ENCODE measurements at regions not wholly inside any gene's neighbourhood (a gene's known extent, or its start where the extent isn't known, plus 50 kb on each side); places are given as distances from the start of the nearest gene placed in this dataset.

- H3K4me3 ChIP-seq: no peak overlapping the region
- ATAC-seq (no peak), DNase-seq (no peak)
- TF ChIP-seq, protein P1, sequence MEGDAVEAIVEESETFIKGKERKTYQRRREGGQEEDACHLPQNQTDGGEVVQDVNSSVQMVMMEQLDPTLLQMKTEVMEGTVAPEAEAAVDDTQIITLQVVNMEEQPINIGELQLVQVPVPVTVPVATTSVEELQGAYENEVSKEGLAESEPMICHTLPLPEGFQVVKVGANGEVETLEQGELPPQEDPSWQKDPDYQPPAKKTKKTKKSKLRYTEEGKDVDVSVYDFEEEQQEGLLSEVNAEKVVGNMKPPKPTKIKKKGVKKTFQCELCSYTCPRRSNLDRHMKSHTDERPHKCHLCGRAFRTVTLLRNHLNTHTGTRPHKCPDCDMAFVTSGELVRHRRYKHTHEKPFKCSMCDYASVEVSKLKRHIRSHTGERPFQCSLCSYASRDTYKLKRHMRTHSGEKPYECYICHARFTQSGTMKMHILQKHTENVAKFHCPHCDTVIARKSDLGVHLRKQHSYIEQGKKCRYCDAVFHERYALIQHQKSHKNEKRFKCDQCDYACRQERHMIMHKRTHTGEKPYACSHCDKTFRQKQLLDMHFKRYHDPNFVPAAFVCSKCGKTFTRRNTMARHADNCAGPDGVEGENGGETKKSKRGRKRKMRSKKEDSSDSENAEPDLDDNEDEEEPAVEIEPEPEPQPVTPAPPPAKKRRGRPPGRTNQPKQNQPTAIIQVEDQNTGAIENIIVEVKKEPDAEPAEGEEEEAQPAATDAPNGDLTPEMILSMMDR (IDR thresholded peaks at IDR 0.05): no peak
- no peak for TF ChIP-seq POLR2A (IDR thresholded peaks at IDR 0.05)
- no peaks in the 10 kb centered on the region for H3K9me3 ChIP-seq
- intact Hi-C loops (cut with DNase I): no loop called here
- no peaks in the 10 kb centered on the region for H3K4me1 ChIP-seq
- 86 to 90% (median 88%) methylated on average over 3 of the region's 3 CpGs for WGBS, 4 donors
- no peak overlapping the region for H3K27ac ChIP-seq
- no peaks in the 10 kb centered on the region for H3K27me3 ChIP-seq
- H3K36me3 ChIP-seq: no peaks in the 10 kb centered on the region
Observed at GRCh38 chr6:97882755-97883154, 599.7 kb upstream of the MMS22L start.

DNA sequence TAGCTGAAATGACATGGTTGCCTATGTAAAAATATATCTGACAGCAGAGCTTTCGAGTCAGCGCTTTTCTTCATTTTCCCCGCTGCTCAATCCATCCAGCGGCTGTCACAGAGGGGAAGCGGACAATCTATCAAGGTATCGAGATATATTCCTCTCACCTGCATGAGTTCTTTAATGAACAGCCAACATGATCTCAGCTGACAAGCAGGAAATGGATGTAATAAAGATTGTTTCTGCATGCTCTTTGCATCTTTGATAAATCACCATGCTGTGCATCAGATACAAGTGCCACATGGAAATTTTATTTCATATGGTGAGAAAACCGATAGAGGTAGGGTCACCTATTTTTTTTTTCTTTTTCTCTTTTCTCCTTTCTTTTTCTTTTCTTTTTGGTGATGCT lies 602.3 kb upstream of the MMS22L start:
- H3K4me1 ChIP-seq: no peaks in the 10 kb centered on the region
- no peak overlapping the region for H3K27ac ChIP-seq
- WGBS, 4 donors: 80 to 95% (median 86%) methylated on average over 7 of the region's 7 CpGs
- no peaks in the 10 kb centered on the region for H3K36me3 ChIP-seq
- TF ChIP-seq, protein P1 (IDR thresholded peaks at IDR 0.05): no peak
- TF ChIP-seq POLR2A (IDR thresholded peaks at IDR 0.05): no peak
- ATAC-seq (no peak), DNase-seq (no peak)
- no peaks in the 10 kb centered on the region for H3K27me3 ChIP-seq
- no peaks in the 10 kb centered on the region for H3K9me3 ChIP-seq
- H3K4me3 ChIP-seq: no peak overlapping the region
- intact Hi-C loops (cut with DNase I): no loop called here

- ATAC-seq (no peak), DNase-seq (no peak)
- Histone ChIP-seq H3K4me3 (no peak overlapping the region), H3K27me3 (no peaks in the 10 kb centered on the region), H3K4me1 (no peaks in the 10 kb centered on the region), H3K36me3 (no peaks in the 10 kb centered on the region), H3K27ac (no peak overlapping the region), H3K9me3 (no peaks in the 10 kb centered on the region)
- intact Hi-C loops (cut with DNase I): no loop called here
- TF ChIP-seq, protein P1 (IDR thresholded peaks at IDR 0.05): no peak
- TF ChIP-seq POLR2A (IDR thresholded peaks at IDR 0.05): no peak
- whole genome bisulfite sequencing, 4 donors: 57 to 64% (median 63%) methylated on average over 4 of the region's 4 CpGs
Observed at GRCh38 chr6:97885828-97886227, 602.8 kb upstream of the MMS22L start.

GRCh38 chr6:97901531-97901930 lies 618.5 kb upstream of the MMS22L start:
- Histone ChIP-seq H3K27me3 (no peaks in the 10 kb centered on the region), H3K9me3 (peaks cover 0 to 7% (median 0%) of the 10 kb centered on the region in 12 donors), H3K4me3 (no peak overlapping the region), H3K27ac (no peak overlapping the region), H3K4me1 (no peaks in the 10 kb centered on the region), H3K36me3 (no peaks in the 10 kb centered on the region)
- TF ChIP-seq, protein P1 (IDR thresholded peaks at IDR 0.05): no peak
- no peak for TF ChIP-seq POLR2A (IDR thresholded peaks at IDR 0.05)
- ATAC-seq: no peak
- intact Hi-C loops (cut with DNase I): no loop called here
- no peak for DNase-seq
- WGBS, 4 donors: 84 to 93% (median 89%) methylated on average over 1 of the region's 1 CpG
